KOPT-K1 (cell line): ENCODE measurements at regions not wholly inside any gene's neighbourhood (a gene's known extent, or its start where the extent isn't known, plus 50 kb on each side); places are given as distances from the start of the nearest gene placed in this dataset.

ENCODE experiments used
- H3K27ac ChIP-seq: fragments of 200-600 bp; sonication (generic); 2 replicates; pipeline ENCODE4 v1.5.1; 2016; ENCODE audit warnings: antibody characterized with exemption, mild to moderate bottlenecking, low read depth, low read length; ENCODE audit not compliant: poor library complexity, severe bottlenecking
- H3K36me3 ChIP-seq: fragments of 200-600 bp; sonication (generic); 2 replicates; pipeline ENCODE4 v1.5.1; 2017; ENCODE audit warnings: antibody characterized with exemption, mild to moderate bottlenecking, low read length, moderate library complexity; ENCODE audit not compliant: insufficient read depth
- H3K9me3 ChIP-seq: fragments of 200-600 bp; sonication (generic); 2 replicates; pipeline ENCODE4 v1.5.1; 2017; ENCODE audit warnings: antibody characterized with exemption, low read length, mild to moderate bottlenecking; ENCODE audit not compliant: insufficient read depth, poor library complexity, severe bottlenecking

GRCh38 chr10:43857931-43858315, 209.2 kb upstream of the ZNF32 start:
- Histone ChIP-seq H3K27ac (no peak overlapping the region), H3K9me3 (no peaks in the 10 kb centered on the region), H3K36me3 (no peaks in the 10 kb centered on the region)

GRCh38 chr10:43857206-43857930, 208.7 kb upstream of the ZNF32 start:
- no peak overlapping the region for H3K27ac ChIP-seq

GRCh38 chr10:43856299-43856698, 207.6 kb upstream of the ZNF32 start:
- Histone ChIP-seq H3K27ac (no peak overlapping the region), H3K9me3 (no peaks in the 10 kb centered on the region), H3K36me3 (no peaks in the 10 kb centered on the region)

More at GRCh38 chr10:43857206-43857930, 208.7 kb upstream of the ZNF32 start:
- H3K9me3 ChIP-seq, result no peaks in the 10 kb centered on the region
- no peaks in the 10 kb centered on the region for H3K36me3 ChIP-seq

GRCh38 chr10:43855667-43856210, 207.1 kb upstream of the ZNF32 start:
- Histone ChIP-seq H3K9me3 (no peaks in the 10 kb centered on the region), H3K36me3 (no peaks in the 10 kb centered on the region), H3K27ac (no peak overlapping the region)

- Histone ChIP-seq H3K27ac (no peak overlapping the region), H3K9me3 (no peaks in the 10 kb centered on the region), H3K36me3 (no peaks in the 10 kb centered on the region)
These were observed 205.3 kb upstream of the ZNF32 start for GRCh38 chr10:43854007-43854406.

- H3K27ac ChIP-seq, result no peak overlapping the region
- no peaks in the 10 kb centered on the region for H3K36me3 ChIP-seq
- H3K9me3 ChIP-seq, result no peaks in the 10 kb centered on the region
These were observed 204.7 kb upstream of the ZNF32 start for GRCh38 chr10:43853369-43853768.

- H3K27ac ChIP-seq, result no peak overlapping the region
- no peaks in the 10 kb centered on the region for H3K36me3 ChIP-seq
- no peaks in the 10 kb centered on the region for H3K9me3 ChIP-seq
These were observed 204.0 kb upstream of the ZNF32 start for GRCh38 chr10:43852644-43853214.

- Histone ChIP-seq H3K9me3 (no peaks in the 10 kb centered on the region), H3K36me3 (no peaks in the 10 kb centered on the region), H3K27ac (no peak overlapping the region)
These were observed 203.5 kb upstream of the ZNF32 start for GRCh38 chr10:43852149-43852548.

- no peaks in the 10 kb centered on the region for H3K9me3 ChIP-seq
- H3K27ac ChIP-seq, result no peak overlapping the region
- no peaks in the 10 kb centered on the region for H3K36me3 ChIP-seq
These were observed 202.3 kb upstream of the ZNF32 start for GRCh38 chr10:43851030-43851429.

- H3K36me3 ChIP-seq, result no peaks in the 10 kb centered on the region
- H3K9me3 ChIP-seq, result no peaks in the 10 kb centered on the region
- H3K27ac ChIP-seq, result no peak overlapping the region
These were observed 200.9 kb upstream of the ZNF32 start for GRCh38 chr10:43849551-43849950.

- H3K27ac ChIP-seq, result peak overlapping the region; percentile 18
- no peaks in the 10 kb centered on the region for H3K9me3 ChIP-seq
- no peaks in the 10 kb centered on the region for H3K36me3 ChIP-seq
These were observed 198.3 kb upstream of the ZNF32 start for GRCh38 chr10:43846968-43847367.

- H3K27ac ChIP-seq, result peak overlapping the region; percentile 71
- no peaks in the 10 kb centered on the region for H3K36me3 ChIP-seq
- no peaks in the 10 kb centered on the region for H3K9me3 ChIP-seq
These were observed 197.6 kb upstream of the ZNF32 start for GRCh38 chr10:43846187-43846680.

GRCh38 chr10:43845121-43845520, 196.4 kb upstream of the ZNF32 start:
- H3K36me3 ChIP-seq, result no peaks in the 10 kb centered on the region
- H3K27ac ChIP-seq, result no peak overlapping the region
- no peaks in the 10 kb centered on the region for H3K9me3 ChIP-seq

- Histone ChIP-seq H3K36me3 (no peaks in the 10 kb centered on the region), H3K9me3 (no peaks in the 10 kb centered on the region), H3K27ac (no peak overlapping the region)
These were observed 195.5 kb upstream of the ZNF32 start for GRCh38 chr10:43844221-43844620.

- no peaks in the 10 kb centered on the region for H3K36me3 ChIP-seq
- H3K27ac ChIP-seq, result no peak overlapping the region
- no peaks in the 10 kb centered on the region for H3K9me3 ChIP-seq
These were observed 194.8 kb upstream of the ZNF32 start for GRCh38 chr10:43843321-43844101.
